ENCODE measurements at regions not wholly inside any gene's neighbourhood (a gene's known extent, or its start where the extent isn't known, plus 50 kb on each side); places are given as distances from the start of the nearest gene placed in this dataset.
A peak's percentile ranks its signal among the peaks of the same experiment; 100 is the strongest.

- no peaks in the 10 kb centered on the region for H4K20me1 ChIP-seq (ENCODE audit: control insufficient read depth, insufficient read depth, low read depth, low read length)
- H3K9me2 ChIP-seq (replicated peaks; ENCODE audit: control insufficient read depth, low read length), result 0 out of 2 replicates have a peak, but pooled peaks cover 2% of the 10 kb centered on the region
- peak overlapping the region; percentile 94 for H3K27ac ChIP-seq (ENCODE audit: low read depth, low read length)
- no peaks in the 10 kb centered on the region for H3K79me2 ChIP-seq (ENCODE audit: control insufficient read depth, low read length)
- peak overlapping the region; percentile 91 for H3K4me2 ChIP-seq (ENCODE audit: low read length)
- no peak for TF ChIP-seq EZH2phosphoT487 (IDR thresholded peaks at IDR 0.05; ENCODE audit: borderline replicate concordance, low read length)
- no peak for TF ChIP-seq CTCF (IDR thresholded peaks at IDR 0.05; ENCODE audit: low read depth, low read length, poor library complexity, severe bottlenecking)
- H3K27me3 ChIP-seq (ENCODE audit: control insufficient read depth, low read length), result peaks cover 4% of the 10 kb centered on the region; the same call in 1 of the 2 replicates
- peaks cover 68% of the 10 kb centered on the region for H3K4me1 ChIP-seq (ENCODE audit: control insufficient read depth, low read length)
- H3F3A ChIP-seq (ENCODE audit: control insufficient read depth, insufficient read depth), result peaks cover 24% of the 10 kb centered on the region
- no peaks in the 10 kb centered on the region for H3K36me3 ChIP-seq (ENCODE audit: control insufficient read depth, low read length)
- 0 out of 2 replicates have a peak overlapping the region, but pooled peaks have one; percentile 68 for H3K4me3 ChIP-seq (ENCODE audit: low read length)
- H3K9me3 ChIP-seq (ENCODE audit: control insufficient read depth, insufficient read depth, low read length), result no peaks in the 10 kb centered on the region; the same call in 1 of the 2 replicates
Measured at GRCh38 chr1:25034736-25035522, 104.9 kb upstream of the RUNX3 start.

- Histone ChIP-seq H3K27me3 (ENCODE audit: control insufficient read depth, low read length) (no peaks in the 10 kb centered on the region), H3K4me1 (ENCODE audit: control insufficient read depth, low read length) (peaks cover 76% of the 10 kb centered on the region), H4K20me1 (ENCODE audit: control insufficient read depth, insufficient read depth, low read depth, low read length) (no peaks in the 10 kb centered on the region), H3K9me2 (replicated peaks; ENCODE audit: control insufficient read depth, low read length) (0 out of 2 replicates have a peak, but pooled peaks cover 2% of the 10 kb centered on the region), H3K9me3 (ENCODE audit: control insufficient read depth, insufficient read depth, low read length) (no peaks in the 10 kb centered on the region; the same call in 1 of the 2 replicates), H3K36me3 (ENCODE audit: control insufficient read depth, low read length) (no peaks in the 10 kb centered on the region), H3K4me3 (ENCODE audit: low read length) (peak overlapping the region; percentile 68), H3K4me2 (ENCODE audit: low read length) (peak overlapping the region; percentile 91), H3F3A (ENCODE audit: control insufficient read depth, insufficient read depth) (peaks cover 28% of the 10 kb centered on the region), H3K27ac (ENCODE audit: low read depth, low read length) (peak overlapping the region; percentile 94), H3K79me2 (ENCODE audit: control insufficient read depth, low read length) (no peaks in the 10 kb centered on the region)
- no peak for TF ChIP-seq CTCF (IDR thresholded peaks at IDR 0.05; ENCODE audit: low read depth, low read length, poor library complexity, severe bottlenecking)
- TF ChIP-seq EZH2phosphoT487 (IDR thresholded peaks at IDR 0.05; ENCODE audit: borderline replicate concordance, low read length), result no peak
Measured at GRCh38 chr1:25033828-25034705, 104.0 kb upstream of the RUNX3 start.

GRCh38 chr1:25033030-25033827 lies 103.2 kb upstream of the RUNX3 start:
- Histone ChIP-seq H3K9me2 (replicated peaks; ENCODE audit: control insufficient read depth, low read length) (0 out of 2 replicates have a peak, but pooled peaks cover 2% of the 10 kb centered on the region), H3K27me3 (ENCODE audit: control insufficient read depth, low read length) (no peaks in the 10 kb centered on the region), H3K79me2 (ENCODE audit: control insufficient read depth, low read length) (no peaks in the 10 kb centered on the region), H3K27ac (ENCODE audit: low read depth, low read length) (peak overlapping the region; percentile 94), H4K20me1 (ENCODE audit: control insufficient read depth, insufficient read depth, low read depth, low read length) (no peaks in the 10 kb centered on the region), H3F3A (ENCODE audit: control insufficient read depth, insufficient read depth) (peaks cover 30% of the 10 kb centered on the region), H3K4me2 (ENCODE audit: low read length) (peak overlapping the region; percentile 91), H3K4me1 (ENCODE audit: control insufficient read depth, low read length) (peaks cover 85% of the 10 kb centered on the region), H3K36me3 (ENCODE audit: control insufficient read depth, low read length) (no peaks in the 10 kb centered on the region), H3K4me3 (ENCODE audit: low read length) (peak overlapping the region; percentile 68), H3K9me3 (ENCODE audit: control insufficient read depth, insufficient read depth, low read length) (no peaks in the 10 kb centered on the region; the same call in 1 of the 2 replicates)
- TF ChIP-seq EZH2phosphoT487 (IDR thresholded peaks at IDR 0.05; ENCODE audit: borderline replicate concordance, low read length), result no peak
- no peak for TF ChIP-seq CTCF (IDR thresholded peaks at IDR 0.05; ENCODE audit: low read depth, low read length, poor library complexity, severe bottlenecking)

Measured in DOHH2 (cell line).